ENCODE measurements at regions not wholly inside any gene's neighbourhood (a gene's known extent, or its start where the extent isn't known, plus 50 kb on each side); places are given as distances from the start of the nearest gene placed in this dataset.

- Histone ChIP-seq H3K9me3 (no peaks in the 10 kb centered on the region), H3K4me3 (ENCODE audit: low read depth, low read length) (no peak overlapping the region), H3K36me3 (no peaks in the 10 kb centered on the region), H3K27me3 (no peaks in the 10 kb centered on the region), H3K4me1 (no peaks in the 10 kb centered on the region)
- DNase-seq: no peak
- TF ChIP-seq, protein P1, sequence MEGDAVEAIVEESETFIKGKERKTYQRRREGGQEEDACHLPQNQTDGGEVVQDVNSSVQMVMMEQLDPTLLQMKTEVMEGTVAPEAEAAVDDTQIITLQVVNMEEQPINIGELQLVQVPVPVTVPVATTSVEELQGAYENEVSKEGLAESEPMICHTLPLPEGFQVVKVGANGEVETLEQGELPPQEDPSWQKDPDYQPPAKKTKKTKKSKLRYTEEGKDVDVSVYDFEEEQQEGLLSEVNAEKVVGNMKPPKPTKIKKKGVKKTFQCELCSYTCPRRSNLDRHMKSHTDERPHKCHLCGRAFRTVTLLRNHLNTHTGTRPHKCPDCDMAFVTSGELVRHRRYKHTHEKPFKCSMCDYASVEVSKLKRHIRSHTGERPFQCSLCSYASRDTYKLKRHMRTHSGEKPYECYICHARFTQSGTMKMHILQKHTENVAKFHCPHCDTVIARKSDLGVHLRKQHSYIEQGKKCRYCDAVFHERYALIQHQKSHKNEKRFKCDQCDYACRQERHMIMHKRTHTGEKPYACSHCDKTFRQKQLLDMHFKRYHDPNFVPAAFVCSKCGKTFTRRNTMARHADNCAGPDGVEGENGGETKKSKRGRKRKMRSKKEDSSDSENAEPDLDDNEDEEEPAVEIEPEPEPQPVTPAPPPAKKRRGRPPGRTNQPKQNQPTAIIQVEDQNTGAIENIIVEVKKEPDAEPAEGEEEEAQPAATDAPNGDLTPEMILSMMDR (IDR thresholded peaks at IDR 0.05; ENCODE audit: low read depth, low read length): no peak
Measured at GRCh38 chr13:76160506-76160905, 524.4 kb downstream of the LMO7 start.

GRCh38 chr13:76157926-76158325 lies 521.8 kb downstream of the LMO7 start:
- Histone ChIP-seq H3K4me3 (ENCODE audit: low read depth, low read length) (no peak overlapping the region), H3K36me3 (no peaks in the 10 kb centered on the region), H3K9me3 (no peaks in the 10 kb centered on the region), H3K27me3 (no peaks in the 10 kb centered on the region), H3K4me1 (no peaks in the 10 kb centered on the region)
- TF ChIP-seq, protein P1 (IDR thresholded peaks at IDR 0.05; ENCODE audit: low read depth, low read length): no peak
- DNase-seq: no peak

DNA sequence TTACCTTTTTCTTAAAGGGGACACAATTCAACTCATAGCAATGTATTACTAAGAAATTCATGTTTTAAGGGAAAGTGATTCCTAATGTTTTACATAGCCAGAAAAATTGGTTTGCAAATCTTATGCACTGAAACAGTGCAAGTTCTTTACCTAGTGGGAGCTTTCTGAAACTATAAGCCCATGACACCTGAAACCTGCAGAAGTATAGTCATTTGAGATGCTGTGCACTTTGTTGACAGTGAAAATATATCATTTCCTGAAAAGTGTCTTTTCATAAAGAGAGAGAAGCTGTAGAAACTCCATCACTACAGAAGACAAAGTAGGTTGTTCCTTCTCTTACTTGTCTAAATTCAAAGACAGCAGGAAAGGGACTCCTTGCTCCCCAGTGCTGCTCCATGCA lies 517.1 kb downstream of the LMO7 start:
- Histone ChIP-seq H3K4me3 (ENCODE audit: low read depth, low read length) (no peak overlapping the region), H3K27me3 (no peaks in the 10 kb centered on the region), H3K9me3 (no peaks in the 10 kb centered on the region), H3K4me1 (no peaks in the 10 kb centered on the region), H3K36me3 (no peaks in the 10 kb centered on the region)
- no peak for DNase-seq
- TF ChIP-seq, protein P1 (IDR thresholded peaks at IDR 0.05; ENCODE audit: low read depth, low read length): no peak

DNA sequence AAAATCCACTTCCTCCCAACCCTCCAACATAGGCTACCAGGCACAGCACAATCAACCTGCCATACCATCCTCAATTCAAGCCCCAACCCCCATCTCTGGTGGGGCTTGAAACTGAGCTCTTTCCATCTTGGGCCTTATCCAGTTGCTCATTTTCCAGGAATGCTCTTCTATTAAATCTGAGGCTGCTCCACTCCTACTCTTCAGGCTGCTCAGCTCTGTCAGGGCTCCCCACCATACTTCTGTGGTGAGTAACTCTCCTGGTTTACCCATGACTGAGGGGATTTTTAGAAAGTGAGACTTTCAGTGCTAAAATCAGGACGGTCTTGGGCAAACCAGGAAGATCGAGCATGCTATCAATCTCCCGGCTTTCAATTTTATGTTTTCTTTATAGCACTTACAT lies 512.8 kb downstream of the LMO7 start:
- Histone ChIP-seq H3K9me3 (no peaks in the 10 kb centered on the region), H3K4me3 (ENCODE audit: low read depth, low read length) (no peak overlapping the region), H3K36me3 (no peaks in the 10 kb centered on the region), H3K27me3 (no peaks in the 10 kb centered on the region), H3K4me1 (no peaks in the 10 kb centered on the region)
- DNase-seq: no peak
- TF ChIP-seq, protein P1 (IDR thresholded peaks at IDR 0.05; ENCODE audit: low read depth, low read length): no peak

- no peaks in the 10 kb centered on the region for H3K36me3 ChIP-seq
- H3K9me3 ChIP-seq: no peaks in the 10 kb centered on the region
- DNase-seq: no peak
- H3K4me1 ChIP-seq: no peaks in the 10 kb centered on the region
- H3K4me3 ChIP-seq (ENCODE audit: low read depth, low read length): no peak overlapping the region
- H3K27me3 ChIP-seq: no peaks in the 10 kb centered on the region
- TF ChIP-seq, protein P1 (IDR thresholded peaks at IDR 0.05; ENCODE audit: low read depth, low read length): no peak
Measured at GRCh38 chr13:76148374-76148773, 512.2 kb downstream of the LMO7 start.

DNA sequence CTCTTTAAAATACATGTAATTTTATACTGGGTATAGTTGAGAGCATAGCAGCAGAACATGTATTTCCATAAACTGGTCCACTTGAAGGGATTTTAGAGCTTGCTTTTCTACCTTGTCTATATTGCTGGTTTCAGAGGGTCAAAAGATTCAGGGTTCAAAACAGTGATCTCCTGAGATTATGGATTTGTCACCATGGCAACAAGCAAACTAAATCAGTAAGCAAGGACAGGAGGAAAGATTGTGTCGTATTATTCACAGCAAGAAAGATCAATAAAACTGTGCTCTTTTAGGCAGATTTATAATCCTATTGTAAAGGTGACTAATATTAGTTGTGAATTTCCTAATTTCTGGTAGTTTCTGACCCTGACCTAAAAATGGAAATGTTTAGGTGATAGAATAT lies 496.4 kb downstream of the LMO7 start:
- no peaks in the 10 kb centered on the region for H3K27me3 ChIP-seq
- no peaks in the 10 kb centered on the region for H3K9me3 ChIP-seq
- H3K4me3 ChIP-seq (ENCODE audit: low read depth, low read length): no peak overlapping the region
- no peaks in the 10 kb centered on the region for H3K36me3 ChIP-seq
- no peaks in the 10 kb centered on the region for H3K4me1 ChIP-seq
- TF ChIP-seq, protein P1 (IDR thresholded peaks at IDR 0.05; ENCODE audit: low read depth, low read length): no peak
- DNase-seq: no peak
